NCI-H128 (cell line): ENCODE measurements at regions not wholly inside any gene's neighbourhood (a gene's known extent, or its start where the extent isn't known, plus 50 kb on each side); places are given as distances from the start of the nearest gene placed in this dataset.

Experiments used
- DNase-seq: peaks from one replicate; lab custom pipeline; 2025; ENCODE audit not compliant: unreplicated experiment; lab: John Stamatoyannopoulos, UW

DNA sequence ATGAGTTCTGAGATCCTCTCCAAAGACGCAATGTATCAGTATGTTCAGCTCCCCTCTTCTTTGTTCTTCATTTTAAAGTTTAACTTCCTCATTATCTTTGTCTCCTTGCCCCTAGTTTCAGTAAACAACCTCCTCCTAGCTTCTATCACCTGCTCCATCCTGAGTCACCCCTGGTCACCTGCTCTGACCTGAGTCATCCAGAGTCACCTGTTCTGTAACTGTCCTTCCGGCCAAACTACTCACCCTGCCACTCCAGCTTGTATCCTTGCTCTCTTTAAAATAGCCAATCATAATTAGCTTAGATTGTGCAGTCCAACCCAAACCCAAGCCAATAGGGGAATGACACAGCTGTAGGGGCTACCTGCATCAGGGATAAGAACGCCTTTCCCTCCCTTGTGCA, 332.0 kb downstream of the OLFM3 start:
- no peak for DNase-seq

DNA sequence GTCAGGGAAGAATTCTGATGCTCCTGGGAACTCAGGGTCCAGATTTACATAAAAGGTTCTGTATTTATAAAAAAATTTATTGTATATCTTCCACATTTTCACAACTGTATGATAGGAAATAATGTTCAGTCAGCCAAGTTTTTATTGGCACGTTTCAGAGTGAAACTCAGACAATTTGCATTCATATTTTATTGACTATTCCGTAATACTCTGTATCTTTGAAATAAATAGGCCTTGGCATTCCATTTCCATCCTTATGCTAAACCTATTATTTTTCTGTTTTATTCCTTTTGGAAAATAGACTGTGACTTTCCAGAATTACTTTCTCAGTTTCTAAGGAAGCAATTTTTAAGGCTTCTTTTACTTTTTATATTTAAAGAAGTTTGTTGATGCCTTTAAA, 329.0 kb downstream of the OLFM3 start:
- no peak for DNase-seq

GRCh38 chr1:101683136-101683535, 313.6 kb downstream of the OLFM3 start:
- no peak for DNase-seq

- no peak for DNase-seq
Observed at GRCh38 chr1:101683561-101683960, 313.2 kb downstream of the OLFM3 start.

DNA sequence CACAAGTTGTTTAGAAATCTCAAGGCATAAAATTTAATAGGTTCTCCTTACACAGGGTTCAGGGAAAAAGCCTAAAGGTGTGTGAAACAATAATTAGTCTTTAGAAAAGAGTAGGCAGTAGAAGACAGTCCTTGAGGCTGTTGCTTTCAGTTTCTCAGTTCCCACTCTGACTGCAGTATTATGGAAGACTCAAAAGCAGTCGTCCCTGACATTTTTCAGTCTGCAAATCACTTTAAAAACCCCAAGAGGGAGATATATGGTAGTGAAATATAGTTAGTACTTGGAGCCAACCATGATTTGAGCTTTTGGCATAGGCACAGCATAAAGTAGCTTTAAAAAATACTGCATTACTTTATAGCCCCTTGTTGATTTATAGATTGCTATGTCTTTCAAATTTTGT, 299.7 kb downstream of the OLFM3 start:
- DNase-seq: no peak

DNA sequence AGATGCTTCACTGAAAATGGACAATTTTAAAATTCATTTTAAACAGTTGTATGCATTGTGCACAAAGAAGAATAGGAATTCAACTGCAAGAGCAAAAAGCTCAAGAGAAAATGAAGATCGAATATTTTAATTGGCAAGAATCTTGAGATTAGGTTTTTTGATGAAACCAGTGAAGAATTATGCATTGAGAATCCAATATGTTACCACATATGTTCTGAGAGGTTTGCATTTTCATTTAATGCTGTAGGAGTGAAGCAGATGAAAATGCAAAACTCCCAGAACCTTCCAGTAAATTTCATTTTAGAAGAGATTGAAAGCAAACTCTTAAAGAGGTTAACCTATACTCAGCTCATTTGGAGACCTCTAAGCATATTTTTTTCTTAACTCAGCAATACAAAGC, 298.0 kb downstream of the OLFM3 start:
- no peak for DNase-seq

GRCh38 chr1:101704895-101705294, 291.8 kb downstream of the OLFM3 start:
- no peak for DNase-seq

- no peak for DNase-seq
Observed at GRCh38 chr1:101706366-101706765, 290.4 kb downstream of the OLFM3 start.

- DNase-seq: no peak
Observed at GRCh38 chr1:101709721-101710120, 287.0 kb downstream of the OLFM3 start.

GRCh38 chr1:101713760-101714159, 283.0 kb downstream of the OLFM3 start:
- DNase-seq: no peak

GRCh38 chr1:101723415-101723814, 273.3 kb downstream of the OLFM3 start:
- no peak for DNase-seq

GRCh38 chr1:101728029-101728428, 268.7 kb downstream of the OLFM3 start:
- no peak for DNase-seq

DNA sequence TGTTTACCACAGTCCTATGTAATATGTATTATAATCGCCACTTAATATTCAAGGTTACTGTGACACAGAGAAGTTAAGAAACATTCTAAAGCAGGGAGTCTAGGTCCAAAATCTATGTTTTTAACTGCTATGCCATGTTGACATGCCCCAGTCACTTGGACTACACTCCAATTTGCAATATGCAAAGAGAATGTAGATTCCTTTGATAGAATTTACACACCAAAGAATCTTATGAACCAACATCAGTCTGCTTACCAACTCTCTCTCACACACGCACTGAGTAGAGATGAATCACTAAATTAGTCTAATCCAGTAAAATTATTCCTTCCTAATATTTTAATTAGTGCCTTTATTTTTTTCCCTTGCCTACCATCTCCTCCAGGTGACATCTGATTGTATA, 266.2 kb downstream of the OLFM3 start:
- DNase-seq: no peak

- no peak for DNase-seq
Observed at GRCh38 chr1:101732261-101732660, 264.5 kb downstream of the OLFM3 start.

DNA sequence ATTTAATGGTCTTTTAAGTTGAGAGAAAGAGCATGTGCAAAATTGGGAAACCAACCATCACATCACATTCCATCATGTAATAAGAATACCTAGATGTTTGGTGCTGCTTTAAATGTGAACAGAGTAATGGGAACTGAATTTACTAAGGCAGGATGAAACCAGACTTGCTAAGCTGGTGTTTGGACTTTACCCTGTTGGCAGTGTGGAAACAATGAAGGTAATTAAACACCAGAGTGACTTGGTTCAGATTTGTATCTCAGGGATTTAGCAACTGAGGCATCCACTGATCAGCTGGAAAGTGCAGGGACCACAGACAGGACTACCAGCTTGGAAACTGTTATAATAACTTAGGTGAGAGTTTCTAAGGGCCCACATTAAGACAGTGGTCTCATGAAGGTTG, 263.4 kb downstream of the OLFM3 start:
- DNase-seq: no peak

DNA sequence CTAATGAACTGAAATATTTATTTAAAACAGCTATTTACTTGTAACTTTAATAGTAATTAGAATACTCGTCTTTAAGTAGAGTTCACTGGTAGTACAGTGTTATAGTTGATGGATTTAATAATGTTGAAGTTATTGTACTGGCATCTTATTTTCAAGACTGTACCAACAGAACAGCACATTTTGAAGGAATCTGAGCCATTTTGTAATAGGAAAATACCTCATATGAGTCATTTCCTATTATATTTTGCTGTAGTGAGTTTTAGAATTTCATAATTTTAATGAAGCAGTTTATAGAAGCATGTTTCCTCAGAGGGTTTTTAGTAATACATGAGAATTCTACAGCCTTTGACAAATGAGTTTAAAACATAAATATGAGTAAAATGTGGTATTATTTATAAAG, 258.3 kb downstream of the OLFM3 start:
- DNase-seq: no peak

DNA sequence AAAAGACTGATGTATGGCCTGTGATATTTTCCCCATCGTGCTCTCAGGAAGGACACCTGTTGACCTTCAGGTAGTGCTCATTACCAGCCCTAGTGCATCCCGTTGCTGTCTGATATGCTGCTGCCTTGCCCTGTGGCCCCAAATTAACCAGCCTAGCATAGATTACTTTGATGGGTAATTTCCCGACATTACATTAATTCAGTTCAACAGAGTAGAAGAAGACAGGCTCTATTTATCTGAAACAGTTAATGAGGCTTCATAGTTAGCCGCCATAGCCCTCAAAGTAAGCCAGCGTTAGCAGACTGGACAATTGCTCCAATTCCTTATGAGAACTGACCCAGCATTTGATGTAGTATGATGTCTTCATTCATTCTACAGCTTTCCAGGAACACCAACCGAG, 257.6 kb downstream of the OLFM3 start:
- DNase-seq: no peak

DNA sequence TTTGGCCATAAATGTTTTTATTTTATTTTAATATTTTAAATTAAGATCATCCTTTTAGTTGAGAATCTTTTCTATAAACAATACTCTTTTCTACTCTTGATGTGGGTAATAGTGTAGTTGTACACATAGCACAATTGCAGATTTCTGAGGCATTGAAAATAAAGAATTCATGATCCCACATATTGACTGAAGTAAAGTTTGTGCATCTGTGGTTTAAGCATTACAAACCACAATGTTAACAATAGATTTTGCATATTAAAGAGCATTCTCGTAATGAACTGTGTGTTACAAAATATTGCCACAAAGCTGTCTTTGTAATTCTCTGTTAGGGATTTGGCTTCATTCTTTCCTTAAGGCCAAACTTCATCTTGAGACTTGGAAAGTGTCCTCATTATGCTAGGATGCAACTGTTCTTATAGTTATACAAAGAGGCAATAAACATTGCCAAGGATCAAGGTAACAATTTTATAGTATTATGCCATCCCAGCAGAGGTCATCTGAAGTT, 256.8 kb downstream of the OLFM3 start:
- no peak for DNase-seq

DNA sequence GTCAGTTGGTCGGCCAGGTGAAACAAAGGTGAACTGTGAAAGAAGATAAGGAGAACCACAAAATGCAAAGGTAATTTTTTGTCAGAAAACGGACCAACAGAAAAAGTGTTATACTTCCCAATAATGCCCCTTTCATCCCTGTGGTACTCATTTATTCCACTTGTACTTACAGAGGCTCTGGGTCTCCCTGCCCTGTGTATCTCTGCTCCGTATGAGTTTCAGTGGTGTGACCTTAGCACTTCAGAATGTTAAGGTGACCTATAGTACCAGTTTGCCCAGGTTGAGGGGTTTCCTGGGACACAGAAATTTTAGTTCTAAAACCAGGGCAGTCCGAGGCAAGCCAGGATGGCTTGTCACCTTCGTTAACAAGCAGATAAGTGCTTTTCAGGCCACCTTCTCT, 254.8 kb downstream of the OLFM3 start:
- DNase-seq: no peak

- DNase-seq: no peak
Observed at GRCh38 chr1:101742509-101742908, 254.2 kb downstream of the OLFM3 start.

DNA sequence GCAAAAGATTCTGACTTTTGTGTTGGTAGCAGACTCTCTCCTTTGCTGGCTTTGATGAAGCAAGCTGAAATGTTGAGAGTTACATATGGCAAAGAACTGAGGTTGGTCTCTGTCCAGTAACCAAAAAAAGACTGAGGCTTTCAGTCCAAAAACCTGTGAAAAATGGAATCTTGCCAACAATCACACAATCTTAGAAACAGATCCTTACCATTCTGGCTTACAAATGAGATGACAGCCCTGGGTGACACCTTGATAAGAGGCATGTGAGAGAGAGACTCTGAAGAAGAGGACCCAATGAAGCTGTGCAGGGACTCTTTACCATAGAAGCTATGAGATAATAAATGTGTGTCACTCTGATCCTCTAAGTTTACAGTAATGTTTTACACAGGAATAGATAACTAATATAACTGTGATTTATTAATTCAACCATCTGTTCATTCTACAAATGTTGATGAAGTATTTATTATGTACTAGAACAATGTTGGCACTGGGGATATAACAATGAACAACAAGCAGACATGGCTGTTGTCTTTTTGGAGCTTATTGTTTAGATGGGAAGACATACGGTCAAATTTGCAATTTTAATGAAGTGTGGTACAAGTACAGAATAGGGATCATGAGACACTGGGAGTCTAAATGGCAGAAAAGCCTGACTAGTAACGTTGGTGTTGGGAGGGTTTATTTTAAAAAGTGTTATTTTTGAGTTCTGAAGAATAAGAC, 251.0 kb downstream of the OLFM3 start:
- DNase-seq: no peak

GRCh38 chr1:101748077-101748476, 248.6 kb downstream of the OLFM3 start:
- no peak for DNase-seq
